EH (cell line): ENCODE measurements at regions not wholly inside any gene's neighbourhood (a gene's known extent, or its start where the extent isn't known, plus 50 kb on each side); places are given as distances from the start of the nearest gene placed in this dataset.
A peak's percentile ranks its signal among the peaks of the same experiment; 100 is the strongest.

Experiments used
- DNase-seq: peaks from one replicate; pipeline ENCODE4 v3.0.0-alpha.2; 2015; ENCODE audit warnings: low read depth

GRCh38 chr3:74564560-74564959 is 49.9 kb downstream of the CNTN3 start:
- no peak for DNase-seq

DNA sequence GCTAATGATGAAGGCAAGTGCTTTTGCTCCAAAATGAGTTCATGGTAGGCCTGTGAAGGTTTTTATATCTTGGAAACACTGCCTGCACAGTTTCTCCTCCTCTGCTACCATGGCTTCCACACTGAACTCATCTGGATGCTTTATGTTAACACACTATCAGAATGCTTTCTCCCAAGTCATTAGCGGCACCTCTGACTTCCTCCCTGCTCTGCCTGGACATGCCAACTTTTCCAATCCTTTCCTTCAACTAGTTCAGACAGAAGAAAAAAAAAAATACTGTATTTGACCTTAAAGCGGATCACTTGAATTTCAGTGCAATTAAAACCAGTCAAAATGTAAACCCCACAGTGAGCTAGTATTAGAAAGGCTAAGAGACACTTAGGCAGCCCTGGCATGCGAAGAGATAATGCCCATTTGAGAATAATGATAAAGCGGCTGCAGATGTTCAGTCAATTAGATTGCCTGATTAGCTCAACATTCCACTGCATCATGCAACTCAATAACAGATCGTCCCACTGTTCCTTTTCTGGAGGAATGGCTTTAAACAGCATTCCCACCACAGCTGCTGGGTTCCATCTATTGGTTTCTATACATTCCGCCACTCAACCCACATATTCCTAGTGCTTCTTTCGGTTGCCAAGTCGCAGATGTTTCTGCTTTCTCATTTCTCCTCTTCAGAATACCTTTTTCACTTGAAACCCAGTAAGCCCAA is 51.7 kb downstream of the CNTN3 start:
- DNase-seq = no peak

DNA sequence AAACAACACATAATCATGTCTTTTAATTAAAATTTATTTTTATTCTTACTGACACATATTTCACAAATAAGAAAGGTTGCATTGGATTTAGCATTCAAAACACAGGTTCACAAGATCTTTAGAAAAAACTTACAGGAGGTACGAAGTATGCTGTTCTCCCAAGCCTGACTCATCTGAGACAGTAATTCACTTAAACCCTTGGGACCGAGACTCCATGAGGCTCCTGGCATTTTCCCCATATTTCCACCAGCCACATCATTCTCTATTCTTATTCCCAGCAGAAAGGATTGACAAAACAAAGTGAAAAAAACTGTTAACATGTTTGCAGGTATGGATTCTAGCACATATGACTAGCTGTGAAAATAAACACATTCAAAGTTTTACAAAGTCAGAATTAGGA is 52.6 kb downstream of the CNTN3 start:
- no peak for DNase-seq

- DNase-seq = no peak
These were observed 55.2 kb downstream of the CNTN3 start for GRCh38 chr3:74559261-74559660.

DNA sequence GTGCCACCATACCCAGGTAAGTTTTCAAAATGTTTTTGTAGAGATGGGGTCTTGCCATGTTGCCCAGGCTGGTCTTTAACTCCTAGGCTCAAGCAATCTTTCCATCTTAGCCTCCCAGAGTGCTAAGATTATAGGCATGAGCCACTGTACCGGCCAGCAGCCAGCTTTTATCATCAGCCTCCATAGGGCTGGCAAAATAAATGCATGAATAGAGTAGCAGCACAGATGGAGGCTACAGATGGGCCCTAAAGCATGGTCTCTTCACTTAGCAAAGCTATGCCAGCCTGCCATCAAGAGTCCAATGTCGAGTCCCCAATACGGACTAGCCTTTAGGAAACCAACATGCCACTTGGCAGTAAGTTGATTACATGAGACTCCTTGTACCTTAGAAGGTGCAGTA is 63.8 kb downstream of the CNTN3 start:
- DNase-seq = no peak

DNA sequence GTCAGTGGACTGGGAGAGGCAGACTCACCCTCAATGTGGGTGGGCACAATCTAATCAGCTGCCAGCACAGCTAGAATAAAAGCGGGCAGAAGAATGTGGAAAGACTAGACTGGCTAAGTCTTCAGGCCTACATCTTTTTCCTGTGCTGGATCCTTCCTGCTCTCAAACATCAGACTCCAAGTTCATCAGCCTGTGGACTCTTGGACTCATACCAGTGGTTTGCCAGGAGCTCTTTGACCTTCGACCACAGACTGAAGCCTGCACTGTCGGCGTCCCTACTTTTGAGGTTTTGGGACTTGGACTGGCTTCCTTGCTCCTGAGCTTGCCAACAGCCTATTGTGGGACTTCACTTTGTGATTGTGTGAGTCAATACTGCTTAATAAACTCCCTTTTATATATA is 68.0 kb downstream of the CNTN3 start:
- peak; percentile 16 for DNase-seq

DNA sequence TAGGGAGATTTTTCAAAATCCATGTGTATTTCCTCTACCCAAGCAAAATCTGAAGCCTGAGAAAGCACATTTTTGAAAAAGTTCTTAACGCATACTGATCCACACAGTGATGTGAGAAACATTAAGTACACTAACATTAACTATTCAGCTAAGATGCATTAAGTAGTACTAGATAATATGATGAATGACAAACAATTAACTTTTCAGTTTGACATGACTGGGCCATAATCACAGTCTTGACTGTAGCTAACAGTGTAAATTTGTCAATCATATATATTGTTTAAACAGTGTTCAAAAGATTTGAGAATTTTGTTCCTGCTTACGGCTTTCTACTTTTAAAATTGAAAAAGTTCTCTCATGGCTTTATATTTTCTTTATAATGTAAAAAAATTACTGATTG is 72.0 kb downstream of the CNTN3 start:
- DNase-seq = no peak

DNA sequence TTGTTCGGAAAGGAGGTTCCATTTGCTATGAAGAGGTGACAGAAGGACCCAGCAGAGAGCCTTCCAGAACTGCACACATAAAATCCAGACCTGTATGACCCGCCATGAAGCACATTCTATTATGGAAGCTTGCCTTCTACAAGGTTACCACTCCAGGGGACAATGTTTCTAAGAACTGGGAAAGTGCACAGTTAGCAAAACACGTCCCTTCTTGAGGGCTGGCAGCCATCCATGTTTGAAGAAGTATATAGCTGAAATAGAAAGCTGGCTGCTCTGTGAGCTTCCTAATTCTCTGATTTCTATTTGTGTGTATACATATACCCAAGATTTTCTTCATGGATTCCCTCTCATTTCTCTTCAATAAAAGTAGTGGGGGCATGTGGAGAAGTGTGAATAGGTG is 74.6 kb downstream of the CNTN3 start:
- DNase-seq = no peak

- DNase-seq = no peak
These were observed 75.8 kb downstream of the CNTN3 start for GRCh38 chr3:74538669-74539068.

GRCh38 chr3:74537857-74538256 is 76.6 kb downstream of the CNTN3 start:
- DNase-seq = no peak

- peak; percentile 65 for DNase-seq
These were observed 77.3 kb downstream of the CNTN3 start for GRCh38 chr3:74537164-74537563.

- DNase-seq = no peak
These were observed 79.2 kb downstream of the CNTN3 start for GRCh38 chr3:74535281-74535680.

DNA sequence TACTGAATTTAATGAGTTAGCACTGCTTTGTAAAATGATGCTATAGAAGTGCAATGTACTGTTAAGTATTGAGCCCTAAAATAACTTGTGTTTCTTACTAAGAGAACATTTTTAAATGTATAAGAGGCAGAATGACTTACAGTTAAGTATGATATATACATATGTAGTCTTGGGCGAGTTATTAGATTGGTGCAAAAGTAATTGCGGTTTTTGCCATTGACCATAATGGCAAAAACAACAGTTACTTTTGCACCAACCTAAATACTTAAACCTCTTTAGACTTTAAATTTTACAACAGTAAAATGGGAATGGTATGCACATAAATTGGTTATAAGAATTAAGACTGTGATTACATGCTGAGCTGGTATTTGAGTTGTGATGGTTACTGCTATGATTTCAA is 79.8 kb downstream of the CNTN3 start:
- DNase-seq = no peak

- peak; percentile 82 for DNase-seq
These were observed 82.0 kb downstream of the CNTN3 start for GRCh38 chr3:74532446-74532845.

- DNase-seq = peak; percentile 30
These were observed 83.0 kb downstream of the CNTN3 start for GRCh38 chr3:74531491-74531890.

- no peak for DNase-seq
These were observed 85.3 kb downstream of the CNTN3 start for GRCh38 chr3:74529145-74529544.

DNA sequence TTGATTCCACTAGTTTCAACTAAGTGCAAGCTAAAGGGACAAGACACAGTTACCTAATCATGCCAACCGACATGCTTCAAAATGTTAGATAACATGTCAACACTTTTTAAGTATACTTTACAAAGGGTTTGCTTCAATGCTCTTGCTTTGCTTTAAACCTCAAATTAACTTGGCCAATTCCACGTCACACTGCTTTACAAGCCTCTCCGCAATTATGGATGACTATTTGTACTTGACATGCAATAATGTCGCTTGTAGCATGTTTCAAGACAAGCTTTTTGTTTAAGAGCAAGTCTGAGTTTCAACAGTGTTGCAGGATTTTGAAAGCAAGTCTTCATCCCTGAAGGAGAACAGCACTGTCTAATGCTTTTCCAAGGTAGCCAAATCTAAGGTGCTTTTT is 86.9 kb downstream of the CNTN3 start:
- no peak for DNase-seq

GRCh38 chr3:74523811-74524210 is 90.6 kb downstream of the CNTN3 start:
- DNase-seq = peak; percentile 39

GRCh38 chr3:74520895-74521294 is 93.6 kb downstream of the CNTN3 start:
- no peak for DNase-seq

- peak; percentile 16 for DNase-seq
These were observed 95.8 kb downstream of the CNTN3 start for GRCh38 chr3:74518610-74519009.

- DNase-seq = no peak
These were observed 98.4 kb downstream of the CNTN3 start for GRCh38 chr3:74516019-74516418.

- no peak for DNase-seq
These were observed 99.0 kb downstream of the CNTN3 start for GRCh38 chr3:74515451-74515850.

- no peak for DNase-seq
These were observed 103.4 kb downstream of the CNTN3 start for GRCh38 chr3:74511078-74511477.

GRCh38 chr3:74510261-74510818 is 104.1 kb downstream of the CNTN3 start:
- no peak for DNase-seq
